GM12878 (cell line): ENCODE measurements at regions not wholly inside any gene's neighbourhood (a gene's known extent, or its start where the extent isn't known, plus 50 kb on each side); places are given as distances from the start of the nearest gene placed in this dataset.

Experiments used
- ATAC-seq: fragments of 200-7000 bp; cut with Tn5 transposase; 3 replicates; pipeline ENCODE4 v1.9.1; 2020; ENCODE audit warnings: mild to moderate bottlenecking, moderate library complexity
- BruUV-seq: library from RNA; stranded (reverse); fragments of 400-500 nt; replicated peaks from 2 replicates; lab custom pipeline; 2021; lab: Mats Ljungman, UMichigan
- CTCF ChIA-PET: fragments of 300-600 bp; sonication (Branson Sonifier 250); formaldehyde crosslinking; extraction: SDS; loops from one replicate; lab custom pipeline; 2021; ENCODE audit warnings: inconsistent platforms; lab: Yijun Ruan, JAX
- POLR2A ChIA-PET: fragments of 350-600 bp; formaldehyde crosslinking; extraction: SDS; loops from one replicate; lab custom pipeline; 2021; ENCODE audit warnings: inconsistent platforms; lab: Charles Lee
- RAD21 ChIA-PET: fragments of 300-600 bp; sonication (Branson Sonifier 250); formaldehyde crosslinking; loops from one replicate; lab custom pipeline; 2023; ENCODE audit warnings: antibody characterized with exemption; ENCODE audit not compliant: unreplicated experiment; lab: Charles Lee
- SMC1A ChIA-PET: fragments of 300-600 bp; sonication (Branson Sonifier 250); formaldehyde crosslinking; loops from one replicate; lab custom pipeline; 2023; ENCODE audit not compliant: unreplicated experiment, uncharacterized antibody; lab: Charles Lee
- DNase-seq: peaks from one replicate; pipeline ENCODE4 v3.0.0-alpha.2; 2011; ENCODE audit warnings: low read depth, low spot score
- FAIRE-seq: peaks from 3 replicates; lab custom pipeline; 2011; peaks lifted over from hg19 to GRCh38; lab: Jason Lieb, UNC
- H2AFZ ChIP-seq: 2 replicates; pipeline ENCODE4 v1.6.0; 2011; ENCODE audit warnings: low read depth, low read length, control low read depth; ENCODE audit not compliant: control insufficient read depth
- H3K27ac ChIP-seq: 2 replicates; pipeline ENCODE4 v1.5.1; 2011; ENCODE audit warnings: control low read depth; ENCODE audit not compliant: control insufficient read depth, insufficient read depth
- H3K27me3 ChIP-seq, 2 experiments: replicated peaks in 1 of 2; 2 replicates each; pipeline versions ENCODE4 v1.6.0 to v1.6.1; 2011; ENCODE audit warnings: low read length in 1 of 2; ENCODE audit not compliant: control insufficient read depth in 2 of 2, insufficient read depth in 2 of 2
- H3K36me3 ChIP-seq, 2 experiments: 2 replicates each; pipeline ENCODE4 v1.5.1; 2011; ENCODE audit warnings: low read length in 1 of 2; ENCODE audit not compliant: control insufficient read depth in 2 of 2, insufficient read depth in 2 of 2
- H3K4me1 ChIP-seq: 2 replicates; pipeline ENCODE4 v1.6.1; 2011; ENCODE audit warnings: mild to moderate bottlenecking, low read length, moderate library complexity, mixed read lengths; ENCODE audit not compliant: control insufficient read depth, insufficient read depth
- H3K4me2 ChIP-seq: 2 replicates; pipeline ENCODE4 v1.6.0; 2011; ENCODE audit warnings: control low read depth; ENCODE audit not compliant: control insufficient read depth, insufficient read depth
- H3K4me3 ChIP-seq: fragments of 200-600 bp; sonication (generic); 2 replicates; pipeline ENCODE4 v1.5.1; 2016
- H3K79me2 ChIP-seq: 2 replicates; pipeline ENCODE4 v1.6.0; 2011; ENCODE audit warnings: low read length; ENCODE audit not compliant: control insufficient read depth, insufficient read depth
- H3K9ac ChIP-seq: 2 replicates; pipeline ENCODE4 v1.8.0; 2011; ENCODE audit warnings: low read length, control low read depth, mixed read lengths; ENCODE audit not compliant: control insufficient read depth, insufficient read depth
- H3K9me3 ChIP-seq: replicated peaks from 3 replicates; pipeline ENCODE4 v1.5.1; 2011; ENCODE audit warnings: mild to moderate bottlenecking, low read length; ENCODE audit not compliant: control insufficient read depth, insufficient read depth
- H4K20me1 ChIP-seq: 2 replicates; pipeline ENCODE4 v1.6.0; 2011; ENCODE audit not compliant: control insufficient read depth, insufficient read depth
- BHLHE40 ChIP-seq, 2 experiments: fragments of 450-650 bp in 1 of 2; IDR thresholded peaks; 2 replicates each; pipeline ENCODE4 v1.6.1; 2011 to 2017; ENCODE audit warnings: low read depth in 2 of 2, borderline replicate concordance in 1 of 2, improper control_type of control experiment in 1 of 2, low read length in 1 of 2, mild to moderate bottlenecking in 1 of 2
- ETV6 ChIP-seq, 2 experiments: fragments of 450-650 bp in 1 of 2; IDR thresholded peaks in 1 of 2; conservative IDR thresholded peaks in 1 of 2; 2 replicates each; pipeline ENCODE4 v1.6.1; 2014; ENCODE audit warnings: antibody characterized with exemption in 1 of 2, borderline replicate concordance in 1 of 2, low read depth in 1 of 2, mild to moderate bottlenecking in 1 of 2, moderate library complexity in 1 of 2
- MXI1 ChIP-seq: fragments of 150-350 bp; IDR thresholded peaks from 2 replicates; pipeline ENCODE4 v1.6.1; 2011; ENCODE audit warnings: low read depth, mild to moderate bottlenecking, inconsistent platforms, low read length, improper control_type of control experiment
- STAT3 ChIP-seq: IDR thresholded peaks from 2 replicates; pipeline ENCODE4 v1.6.1; 2011; ENCODE audit warnings: low read depth, low read length, improper control_type of control experiment
- WGBS: methylation state at CpG from one replicate; pipeline ENCODE4 v1.1.6; 2016; ENCODE audit warnings: low lambda C conversion rate; ENCODE audit not compliant: insufficient replicate concordance, insufficient coverage; ENCODE audit errors: missing lambda C conversion rate; 5-methylcytosine and 5-hydroxymethylcytosine counted together
- in situ Hi-C: fragments of 300-500 bp; cut with MboI; formaldehyde crosslinking; loops from 9 replicates; pipeline ENCODE4 v1.14.3; 2018; ENCODE audit warnings: mixed read lengths
- intact Hi-C: fragments of 100-400 bp; cut with micrococcal nuclease; formaldehyde crosslinking; loops from one replicate; pipeline ENCODE4 v1.14.2; 2022; ENCODE audit not compliant: unreplicated experiment
- TF ChIP-seq, protein P1 (sequence below): fragments of 450-650 bp; formaldehyde crosslinking; IDR thresholded peaks from 2 replicates; pipeline ENCODE4 v1.4.0; 2022; ENCODE audit warnings: mild to moderate bottlenecking, moderate library complexity

DNA sequence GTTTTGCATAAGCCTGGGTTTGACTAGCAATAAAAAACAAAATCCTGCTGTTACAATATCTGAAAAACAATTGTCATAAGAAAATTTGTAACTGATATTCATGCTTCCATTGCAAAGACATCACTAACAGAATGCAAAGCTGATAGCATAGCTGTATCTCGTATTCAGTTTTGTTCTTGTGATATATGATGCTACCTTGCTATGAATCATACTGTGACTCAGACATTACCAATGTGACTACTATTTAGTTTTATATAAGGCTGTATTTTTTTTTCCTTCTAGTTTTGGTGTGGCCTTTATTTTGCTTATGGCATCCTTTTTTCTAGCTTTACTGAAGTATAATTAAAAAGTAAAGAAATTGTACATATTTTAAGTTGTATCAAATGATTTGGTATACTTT lies 1381.8 kb downstream of the MRPL39 start:
- H3K9me3 ChIP-seq = no peaks in the 10 kb centered on the region
- CTCF ChIA-PET = no interaction called here
- no peak for TF ChIP-seq BHLHE40 (IDR thresholded peaks at IDR 0.05; ENCODE audit: borderline replicate concordance in 1 of 2, low read depth in 2 of 2, low read length in 1 of 2)
- TF ChIP-seq MXI1 = no peak
- TF ChIP-seq STAT3 = no peak
- TF ChIP-seq ETV6 (conservative IDR thresholded peaks at IDR 0.05 in 1 of 2, IDR thresholded peaks at IDR 0.05 in 1 of 2; ENCODE audit: borderline replicate concordance in 1 of 2, low read depth in 1 of 2) = no peak
- TF ChIP-seq, protein P1, sequence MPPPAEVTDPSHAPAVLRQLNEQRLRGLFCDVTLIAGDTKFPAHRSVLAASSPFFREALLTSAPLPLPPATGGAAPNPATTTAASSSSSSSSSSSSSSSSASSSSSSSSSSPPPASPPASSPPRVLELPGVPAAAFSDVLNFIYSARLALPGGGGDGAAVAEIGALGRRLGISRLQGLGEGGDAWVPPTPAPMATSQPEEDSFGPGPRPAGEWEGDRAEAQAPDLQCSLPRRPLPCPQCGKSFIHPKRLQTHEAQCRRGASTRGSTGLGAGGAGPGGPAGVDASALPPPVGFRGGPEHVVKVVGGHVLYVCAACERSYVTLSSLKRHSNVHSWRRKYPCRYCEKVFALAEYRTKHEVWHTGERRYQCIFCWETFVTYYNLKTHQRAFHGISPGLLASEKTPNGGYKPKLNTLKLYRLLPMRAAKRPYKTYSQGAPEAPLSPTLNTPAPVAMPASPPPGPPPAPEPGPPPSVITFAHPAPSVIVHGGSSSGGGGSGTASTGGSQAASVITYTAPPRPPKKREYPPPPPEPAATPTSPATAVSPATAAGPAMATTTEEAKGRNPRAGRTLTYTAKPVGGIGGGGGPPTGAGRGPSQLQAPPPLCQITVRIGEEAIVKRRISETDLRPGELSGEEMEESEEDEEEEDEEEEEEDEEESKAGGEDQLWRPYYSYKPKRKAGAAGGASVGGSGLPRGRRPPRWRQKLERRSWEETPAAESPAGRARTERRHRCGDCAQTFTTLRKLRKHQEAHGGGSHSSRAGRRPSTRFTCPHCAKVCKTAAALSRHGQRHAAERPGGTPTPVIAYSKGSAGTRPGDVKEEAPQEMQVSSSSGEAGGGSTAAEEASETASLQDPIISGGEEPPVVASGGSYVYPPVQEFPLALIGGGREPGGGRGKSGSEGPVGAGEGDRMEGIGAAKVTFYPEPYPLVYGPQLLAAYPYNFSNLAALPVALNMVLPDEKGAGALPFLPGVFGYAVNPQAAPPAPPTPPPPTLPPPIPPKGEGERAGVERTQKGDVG (CRISPR knock-in tag) = no peak

More for the DNA sequence above, 1381.8 kb downstream of the MRPL39 start:
- no peak overlapping the region for H3K4me2 ChIP-seq
- H3K4me1 ChIP-seq = no peaks in the 10 kb centered on the region
- POLR2A ChIA-PET = no interaction called here
- H3K36me3 ChIP-seq = no peaks in the 10 kb centered on the region
- H4K20me1 ChIP-seq = no peaks in the 10 kb centered on the region
- ATAC-seq (no peak), FAIRE-seq (no peak), DNase-seq (no peak)
- intact Hi-C loops (no loop called here), in situ Hi-C loops (no loop called here)
- H2AFZ ChIP-seq = no peak overlapping the region
- SMC1A ChIA-PET = no interaction called here
- RAD21 ChIA-PET = no interaction called here
- no peak overlapping the region for H3K27ac ChIP-seq
- no peak overlapping the region for H3K4me3 ChIP-seq
- WGBS = 0% methylated on average over 1 of the region's 1 CpG
- no peaks in the 10 kb centered on the region for H3K27me3 ChIP-seq
- BruUV-seq = no TSS peak
- H3K79me2 ChIP-seq = no peaks in the 10 kb centered on the region
- no peak overlapping the region for H3K9ac ChIP-seq
